Keratinocyte (primary cell): ENCODE measurements at regions not wholly inside any gene's neighbourhood (a gene's known extent, or its start where the extent isn't known, plus 50 kb on each side); places are given as distances from the start of the nearest gene placed in this dataset.

Experiments
- DNase-seq: peaks from one replicate; pipeline ENCODE4 v3.0.0-alpha.2; 2011; ENCODE audit warnings: low read depth, missing footprints, low spot score
- FAIRE-seq: peaks from 2 replicates; lab custom pipeline; 2011; peaks lifted over from hg19 to GRCh38; lab: Jason Lieb, UNC
- H2AFZ ChIP-seq: 2 replicates; pipeline ENCODE4 v1.6.0; 2012; ENCODE audit warnings: low read length, control low read depth, inconsistent platforms; ENCODE audit not compliant: control insufficient read depth
- H3K27ac ChIP-seq: 2 replicates; pipeline ENCODE4 v1.5.1; 2011; ENCODE audit warnings: low read length; ENCODE audit not compliant: control insufficient read depth, insufficient read depth
- H3K27me3 ChIP-seq: 3 replicates; pipeline ENCODE4 v1.6.0; 2011; ENCODE audit warnings: low read length; ENCODE audit not compliant: control insufficient read depth, insufficient read depth; ENCODE audit errors: extremely low read depth
- H3K36me3 ChIP-seq, 2 experiments: 2 replicates in 1 of 2; 3 replicates in 1 of 2; pipeline ENCODE4 v1.5.1; 2011; ENCODE audit warnings: low read length in 2 of 2, mild to moderate bottlenecking in 1 of 2; ENCODE audit not compliant: control insufficient read depth in 2 of 2, insufficient read depth in 2 of 2; ENCODE audit errors: extremely low read depth in 1 of 2
- H3K4me1 ChIP-seq: 3 replicates; pipeline ENCODE4 v1.5.1; 2011; ENCODE audit warnings: low read length; ENCODE audit not compliant: control insufficient read depth, insufficient read depth; ENCODE audit errors: extremely low read depth
- H3K4me2 ChIP-seq: 3 replicates; pipeline ENCODE4 v1.6.0; 2011; ENCODE audit warnings: low read depth, low read length; ENCODE audit not compliant: control insufficient read depth, insufficient read depth; ENCODE audit errors: extremely low read depth
- H3K4me3 ChIP-seq, 3 experiments: fragments of 200-600 bp in 1 of 3; sonication (generic) in 1 of 3; 2 replicates in 2 of 3; 3 replicates in 1 of 3; pipeline ENCODE4 v1.5.1; 2011 to 2016; ENCODE audit warnings: low read length in 3 of 3, mild to moderate bottlenecking in 3 of 3, control low read depth in 2 of 3, inconsistent platforms in 1 of 3, low read depth in 1 of 3, mixed read lengths in 1 of 3, mixed run types in 1 of 3, moderate library complexity in 1 of 3; ENCODE audit not compliant: control insufficient read depth in 2 of 3, insufficient read depth in 2 of 3; ENCODE audit errors: extremely low read depth in 1 of 3
- H3K79me2 ChIP-seq: 2 replicates; pipeline ENCODE4 v1.6.0; 2012; ENCODE audit warnings: low read length; ENCODE audit not compliant: control insufficient read depth, insufficient read depth
- H3K9ac ChIP-seq: 3 replicates; pipeline ENCODE4 v1.6.0; 2011; ENCODE audit warnings: low read length; ENCODE audit not compliant: control insufficient read depth, insufficient read depth; ENCODE audit errors: extremely low read depth
- H3K9me1 ChIP-seq: 3 replicates; pipeline ENCODE4 v1.6.0; 2011; ENCODE audit warnings: low read length; ENCODE audit not compliant: control insufficient read depth, insufficient read depth; ENCODE audit errors: extremely low read depth
- H3K9me3 ChIP-seq: 2 replicates; pipeline ENCODE4 v1.5.1; 2012; ENCODE audit warnings: low read depth, low read length; ENCODE audit not compliant: control insufficient read depth
- H4K20me1 ChIP-seq: 3 replicates; pipeline ENCODE4 v1.6.0; 2011; ENCODE audit warnings: low read length; ENCODE audit not compliant: control insufficient read depth, insufficient read depth; ENCODE audit errors: extremely low read depth
- CTCF ChIP-seq, 3 experiments: IDR thresholded peaks in 1 of 3; conservative IDR thresholded peaks in 1 of 3; optimal IDR thresholded peaks in 1 of 3; 2 replicates in 2 of 3; 3 replicates in 1 of 3; pipeline versions ENCODE3 to v1.5.1; 2011; ENCODE audit warnings: low read length in 3 of 3, mild to moderate bottlenecking in 3 of 3, moderate library complexity in 2 of 3, control low read depth in 1 of 3, inconsistent platforms in 1 of 3; ENCODE audit not compliant: insufficient read depth in 2 of 3; ENCODE audit errors: extremely low read depth in 1 of 3
- EZH2 ChIP-seq: IDR thresholded peaks from one replicate; pipeline ENCODE4 v1.6.1; 2012; ENCODE audit warnings: inconsistent platforms, mild to moderate bottlenecking, low read length, moderate library complexity
- dilution Hi-C: fragments of 300-500 bp; cut with MboI; formaldehyde crosslinking; loops from one replicate; pipeline ENCODE4 v1.7.0; 2020; ENCODE audit warnings: low sequenced_read_pairs; ENCODE audit not compliant: extremely low pct_ligation_motif_present

- H3K9ac ChIP-seq: no peak overlapping the region
- H3K4me1 ChIP-seq: no peaks in the 10 kb centered on the region
- H4K20me1 ChIP-seq: no peaks in the 10 kb centered on the region
- DNase-seq (no peak), FAIRE-seq (no peak)
- TF ChIP-seq CTCF (optimal IDR thresholded peaks at IDR 0.05 in 1 of 3, IDR thresholded peaks at IDR 0.05 in 1 of 3, conservative IDR thresholded peaks at IDR 0.05 in 1 of 3; ENCODE audit: extremely low read depth in 1 of 3, insufficient read depth in 2 of 3, low read length in 3 of 3) (no peak), EZH2 (no peak)
- no peaks in the 10 kb centered on the region for H3K27me3 ChIP-seq
- no peak overlapping the region for H3K4me3 ChIP-seq
- no peak overlapping the region for H2AFZ ChIP-seq
- H3K36me3 ChIP-seq: no peaks in the 10 kb centered on the region
- no peaks in the 10 kb centered on the region for H3K9me3 ChIP-seq
- no peak overlapping the region for H3K4me2 ChIP-seq
- H3K79me2 ChIP-seq: no peaks in the 10 kb centered on the region
- no peak overlapping the region for H3K27ac ChIP-seq
- no peaks in the 10 kb centered on the region for H3K9me1 ChIP-seq
- dilution Hi-C loops: no loop called here
Measured at GRCh38 chr4:18442957-18443356, 421.4 kb upstream of the LCORL start.

GRCh38 chr4:18441676-18442075, 420.1 kb upstream of the LCORL start:
- Histone ChIP-seq H3K9me3 (no peaks in the 10 kb centered on the region), H3K4me2 (no peak overlapping the region), H3K27me3 (no peaks in the 10 kb centered on the region), H3K27ac (no peak overlapping the region), H3K4me1 (no peaks in the 10 kb centered on the region), H3K79me2 (no peaks in the 10 kb centered on the region), H3K9ac (no peak overlapping the region), H3K9me1 (no peaks in the 10 kb centered on the region), H3K4me3 (no peak overlapping the region), H2AFZ (no peak overlapping the region), H4K20me1 (no peaks in the 10 kb centered on the region), H3K36me3 (no peaks in the 10 kb centered on the region)
- TF ChIP-seq EZH2 (no peak), CTCF (optimal IDR thresholded peaks at IDR 0.05 in 1 of 3, IDR thresholded peaks at IDR 0.05 in 1 of 3, conservative IDR thresholded peaks at IDR 0.05 in 1 of 3; ENCODE audit: extremely low read depth in 1 of 3, insufficient read depth in 2 of 3, low read length in 3 of 3) (no peak)
- no peak for DNase-seq
- no peak for FAIRE-seq
- dilution Hi-C loops: no loop called here
